Psoas muscle (tissue), 7 donors: ENCODE measurements at regions not wholly inside any gene's neighbourhood (a gene's known extent, or its start where the extent isn't known, plus 50 kb on each side); places are given as distances from the start of the nearest gene placed in this dataset.

Experiments used
- ATAC-seq, 4 donors: fragments of 200-7000 bp; cut with Tn5 transposase; one replicate each; pipeline ENCODE4 v1.9.1; 2020; ENCODE audit warnings: moderate library complexity in 3 of 4, mild to moderate bottlenecking in 2 of 4
- DNase-seq, 2 donors: peaks; one replicate each; pipeline ENCODE4 v3.0.0-alpha.2; 2020
- H3K27ac ChIP-seq: fragments of 200-600 bp; one replicate; pipeline ENCODE4 v1.8.0; 2022
- H3K27me3 ChIP-seq, 3 donors: fragments of 200-600 bp in 1 of 3; one replicate each; pipeline versions ENCODE4 v1.6.1 to v1.8.0; 2013 to 2022; ENCODE audit warnings: low read length in 2 of 3, mild to moderate bottlenecking in 2 of 3, moderate library complexity in 1 of 3; ENCODE audit not compliant: insufficient read depth in 3 of 3
- H3K36me3 ChIP-seq, 2 donors: fragments of 200-600 bp in 1 of 2; one replicate each; pipeline versions ENCODE4 v1.6.1 to v1.8.0; 2013 to 2022; ENCODE audit warnings: low read depth in 1 of 2, mild to moderate bottlenecking in 1 of 2, moderate library complexity in 1 of 2; ENCODE audit not compliant: insufficient read depth in 1 of 2
- H3K4me1 ChIP-seq: fragments of 200-600 bp; one replicate; pipeline ENCODE4 v1.8.0; 2022
- H3K4me3 ChIP-seq: fragments of 200-600 bp; one replicate; pipeline ENCODE4 v1.8.0; 2022; ENCODE audit warnings: mild to moderate bottlenecking
- H3K9me3 ChIP-seq: fragments of 200-600 bp; one replicate; pipeline ENCODE4 v1.8.0; 2022
- WGBS, 3 donors: extraction: QIAGEN DNeasy Blood & Tissue Kit; methylation state at CpG; one replicate each; pipeline versions ENCODE4 v1.1.6 to v1.1.7; 2013; 5-methylcytosine and 5-hydroxymethylcytosine counted together
- intact Hi-C, 2 donors: fragments of 100-400 bp; cut with DNase I; formaldehyde crosslinking; loops; one replicate each; pipeline versions ENCODE4 v1.11.0 to v1.14.2; 2022
- TF ChIP-seq, protein P1 (sequence below): fragments of 200-600 bp; IDR thresholded peaks from one replicate; pipeline ENCODE4 v1.8.0; 2022; ENCODE audit warnings: antibody characterized with exemption
- donor health status: healthy with polysubstance abuse.
- donor health status: DM: no; HTN: no; CAD: no; lungs with moderate emphysema.
- donor health status: Bipolar disorder and iron deficiency.
- donor health status: healthy.
- donor health status: DM: yes; HTN: yes; CAD: no.
- donor health status: DM: no; HTN: no; CAD: no.
- donor health status: DM: yes; HTN: yes; CAD: no.

DNA sequence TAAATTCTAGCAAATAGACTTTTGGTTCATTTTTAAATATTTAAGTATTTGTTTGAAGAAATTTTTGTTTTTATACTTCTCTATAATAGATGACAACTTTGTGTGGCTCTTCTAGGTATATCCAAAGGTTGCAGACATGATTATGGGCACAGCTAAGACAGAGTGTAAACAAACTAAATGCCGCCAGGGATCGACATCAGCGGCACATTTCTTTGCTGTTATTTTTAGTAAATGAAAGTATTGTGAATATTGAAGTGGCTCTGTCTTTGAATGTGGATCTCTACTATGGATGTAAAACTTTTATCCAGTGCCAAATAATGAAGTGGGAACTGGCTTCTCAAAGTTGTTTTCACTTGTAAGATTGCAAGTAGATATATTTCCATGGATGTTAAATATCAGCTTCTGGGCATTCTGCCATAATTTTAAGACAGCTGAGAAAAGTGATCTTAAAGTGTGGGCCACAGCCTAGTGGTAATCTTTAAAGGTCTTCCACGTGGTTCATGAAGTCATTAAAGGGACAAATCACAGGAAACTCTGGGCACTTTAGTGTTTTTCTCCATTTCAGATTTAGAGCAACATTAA is 589.9 kb downstream of the ZNF608 start:
- no peaks in the 10 kb centered on the region for H3K36me3 ChIP-seq
- H3K9me3 ChIP-seq: peaks cover 23% of the 10 kb centered on the region
- no peaks in the 10 kb centered on the region for H3K27me3 ChIP-seq
- H3K4me3 ChIP-seq: no peak overlapping the region
- DNase-seq (no peak), ATAC-seq (no peak)
- 9 to 22% (median 16%) methylated on average over 4 of the region's 4 CpGs for WGBS, 3 donors
- no peak overlapping the region for H3K27ac ChIP-seq
- intact Hi-C loops: no loop called here
- TF ChIP-seq, protein P1, sequence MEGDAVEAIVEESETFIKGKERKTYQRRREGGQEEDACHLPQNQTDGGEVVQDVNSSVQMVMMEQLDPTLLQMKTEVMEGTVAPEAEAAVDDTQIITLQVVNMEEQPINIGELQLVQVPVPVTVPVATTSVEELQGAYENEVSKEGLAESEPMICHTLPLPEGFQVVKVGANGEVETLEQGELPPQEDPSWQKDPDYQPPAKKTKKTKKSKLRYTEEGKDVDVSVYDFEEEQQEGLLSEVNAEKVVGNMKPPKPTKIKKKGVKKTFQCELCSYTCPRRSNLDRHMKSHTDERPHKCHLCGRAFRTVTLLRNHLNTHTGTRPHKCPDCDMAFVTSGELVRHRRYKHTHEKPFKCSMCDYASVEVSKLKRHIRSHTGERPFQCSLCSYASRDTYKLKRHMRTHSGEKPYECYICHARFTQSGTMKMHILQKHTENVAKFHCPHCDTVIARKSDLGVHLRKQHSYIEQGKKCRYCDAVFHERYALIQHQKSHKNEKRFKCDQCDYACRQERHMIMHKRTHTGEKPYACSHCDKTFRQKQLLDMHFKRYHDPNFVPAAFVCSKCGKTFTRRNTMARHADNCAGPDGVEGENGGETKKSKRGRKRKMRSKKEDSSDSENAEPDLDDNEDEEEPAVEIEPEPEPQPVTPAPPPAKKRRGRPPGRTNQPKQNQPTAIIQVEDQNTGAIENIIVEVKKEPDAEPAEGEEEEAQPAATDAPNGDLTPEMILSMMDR: no peak
- peaks cover 7% of the 10 kb centered on the region for H3K4me1 ChIP-seq

DNA sequence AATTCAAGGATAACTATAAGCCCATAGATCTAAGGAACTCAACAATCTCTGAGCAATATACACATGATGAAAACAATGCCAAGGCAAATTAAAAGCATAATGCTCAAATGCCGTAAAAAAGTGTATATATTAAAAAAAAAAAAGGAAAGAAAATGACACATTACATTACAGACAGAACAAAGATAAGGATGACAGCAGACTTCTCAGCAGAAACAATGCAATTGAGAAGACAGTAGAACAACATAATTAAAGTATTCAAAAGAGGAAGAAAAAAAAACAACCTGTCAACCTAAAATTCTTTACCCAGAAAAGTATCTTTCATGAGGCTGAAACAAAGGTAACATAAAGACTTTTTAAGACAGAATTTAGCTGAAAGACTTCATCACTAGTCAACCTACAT is 591.7 kb downstream of the ZNF608 start:
- intact Hi-C loops: no loop called here
- no peaks in the 10 kb centered on the region for H3K27me3 ChIP-seq
- ATAC-seq (no peak), DNase-seq (no peak)
- TF ChIP-seq, protein P1: no peak
- WGBS, 3 donors: 50 to 100% (median 96%) methylated on average over 1 of the region's 1 CpG
- H3K36me3 ChIP-seq: no peaks in the 10 kb centered on the region
- peaks cover 7% of the 10 kb centered on the region for H3K4me1 ChIP-seq
- peaks cover 24% of the 10 kb centered on the region for H3K9me3 ChIP-seq
- no peak overlapping the region for H3K27ac ChIP-seq
- no peak overlapping the region for H3K4me3 ChIP-seq

DNA sequence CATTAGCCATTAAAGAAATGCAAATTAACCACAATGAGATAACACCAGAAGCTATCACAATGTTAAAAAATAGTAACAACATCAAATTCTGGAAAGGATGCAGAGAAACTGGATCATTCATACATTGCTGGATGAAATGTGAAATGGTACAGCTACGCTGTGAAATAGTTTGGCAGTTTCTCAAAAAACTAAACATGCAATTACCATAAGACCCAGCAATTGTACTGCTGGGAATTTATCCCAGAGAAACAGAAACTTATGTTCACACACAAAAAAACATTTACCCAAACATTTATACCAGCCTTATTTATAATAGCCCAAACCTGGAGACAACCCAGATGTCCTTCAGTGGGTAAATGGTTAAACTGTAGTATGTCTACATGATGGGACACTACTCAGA is 592.9 kb downstream of the ZNF608 start:
- DNase-seq (no peak), ATAC-seq (no peak)
- Histone ChIP-seq H3K27me3 (no peaks in the 10 kb centered on the region), H3K4me3 (no peak overlapping the region), H3K36me3 (no peaks in the 10 kb centered on the region), H3K9me3 (peaks cover 27% of the 10 kb centered on the region), H3K27ac (no peak overlapping the region), H3K4me1 (peaks cover 7% of the 10 kb centered on the region)
- intact Hi-C loops: no loop called here
- 69 to 79% (median 70%) methylated on average over 1 of the region's 1 CpG for WGBS, 3 donors
- TF ChIP-seq, protein P1: no peak

DNA sequence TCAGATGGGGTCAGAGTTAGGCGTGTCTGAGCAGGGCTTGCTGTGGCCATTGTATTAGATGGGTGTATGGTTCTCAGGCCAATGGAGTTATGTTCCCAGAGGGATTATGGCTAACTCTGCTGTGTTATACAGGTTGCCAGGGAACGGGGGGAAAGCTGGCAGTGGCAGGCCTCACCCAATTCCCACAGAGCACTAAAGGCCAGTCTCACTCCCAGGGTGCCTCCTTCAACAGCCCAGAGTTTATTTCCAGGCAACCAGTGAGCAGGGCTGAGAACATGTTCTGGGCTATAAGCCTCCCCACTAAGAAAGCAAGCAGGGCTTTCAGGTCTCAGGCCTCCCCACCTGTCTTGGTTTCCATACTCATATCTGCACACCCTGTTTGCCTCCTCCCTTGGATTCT is 597.9 kb downstream of the ZNF608 start:
- TF ChIP-seq, protein P1: no peak
- no peak for ATAC-seq

DNA sequence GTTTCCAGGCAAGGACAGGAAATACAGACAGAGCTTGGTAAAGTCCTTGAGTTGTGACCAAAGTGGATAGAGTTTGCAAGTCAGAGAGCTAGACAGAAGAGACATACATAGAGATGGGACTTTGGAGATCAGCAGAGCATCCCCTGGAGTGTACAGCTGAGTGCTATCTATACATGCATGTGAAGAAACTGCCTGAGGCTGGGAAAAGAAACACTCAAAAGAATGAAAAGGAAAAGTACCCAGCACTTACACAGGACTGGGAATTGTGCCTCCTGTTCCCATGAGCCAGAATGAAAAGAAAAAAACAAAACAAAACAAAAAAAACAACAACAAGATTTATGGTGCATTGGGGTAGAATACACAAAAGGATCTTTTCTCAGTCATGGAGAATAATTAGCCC is 606.4 kb downstream of the ZNF608 start:
- TF ChIP-seq, protein P1: no peak
- ATAC-seq (no peak), DNase-seq (no peak)
- Histone ChIP-seq H3K36me3 (no peaks in the 10 kb centered on the region), H3K4me1 (no peaks in the 10 kb centered on the region), H3K27ac (no peak overlapping the region), H3K9me3 (no peaks in the 10 kb centered on the region), H3K27me3 (no peaks in the 10 kb centered on the region), H3K4me3 (no peak overlapping the region)
- intact Hi-C loops: no loop called here

More for the DNA sequence above, 597.9 kb downstream of the ZNF608 start:
- Histone ChIP-seq H3K27me3 (no peaks in the 10 kb centered on the region), H3K36me3 (no peaks in the 10 kb centered on the region), H3K9me3 (peaks cover 12% of the 10 kb centered on the region), H3K4me3 (no peak overlapping the region), H3K27ac (no peak overlapping the region), H3K4me1 (no peaks in the 10 kb centered on the region)
- intact Hi-C loops: no loop called here
- no peak for DNase-seq
- WGBS, 3 donors: 94 to 96% (median 95%) methylated on average over 2 of the region's 2 CpGs
